ENCODE measurements at regions not wholly inside any gene's neighbourhood (a gene's known extent, or its start where the extent isn't known, plus 50 kb on each side); places are given as distances from the start of the nearest gene placed in this dataset.

GRCh38 chr20:60223174-60223573 is 265.0 kb downstream of the CDH26 start:
- no peak for TF ChIP-seq PPARA (CRISPR knock-in tag; IDR thresholded peaks at IDR 0.05; ENCODE audit: borderline replicate concordance)
- no peak for TF ChIP-seq ZNF70 (CRISPR knock-in tag; IDR thresholded peaks at IDR 0.05)
- no peak for TF ChIP-seq RARB (CRISPR knock-in tag; IDR thresholded peaks at IDR 0.05)
- no peak for TF ChIP-seq SNAI2 (CRISPR knock-in tag; IDR thresholded peaks at IDR 0.05)
- TF ChIP-seq ARNTL (CRISPR knock-in tag; IDR thresholded peaks at IDR 0.05; ENCODE audit: borderline replicate concordance, low read depth) = no peak
- TF ChIP-seq POU6F1 (CRISPR knock-in tag; IDR thresholded peaks at IDR 0.05; ENCODE audit: borderline replicate concordance, low read depth) = no peak
- no peak for TF ChIP-seq PATZ1 (CRISPR knock-in tag; IDR thresholded peaks at IDR 0.05; ENCODE audit: borderline replicate concordance)
- no peak for TF ChIP-seq CREB5 (CRISPR knock-in tag; IDR thresholded peaks at IDR 0.05; ENCODE audit: low read depth)
- no peak for TF ChIP-seq CSRNP3 (CRISPR knock-in tag; IDR thresholded peaks at IDR 0.05)
- TF ChIP-seq GLIS3 (CRISPR knock-in tag; IDR thresholded peaks at IDR 0.05) = no peak
- TF ChIP-seq TCF4 (CRISPR knock-in tag; IDR thresholded peaks at IDR 0.05; ENCODE audit: borderline replicate concordance) = no peak
- no peak for TF ChIP-seq ESRRG (CRISPR knock-in tag; IDR thresholded peaks at IDR 0.05)
- TF ChIP-seq ZC3H10 (CRISPR knock-in tag; IDR thresholded peaks at IDR 0.05) = no peak
- TF ChIP-seq ZFP3 (CRISPR knock-in tag; IDR thresholded peaks at IDR 0.05) = no peak
